ENCODE measurements at regions not wholly inside any gene's neighbourhood (a gene's known extent, or its start where the extent isn't known, plus 50 kb on each side); places are given as distances from the start of the nearest gene placed in this dataset.

DNA sequence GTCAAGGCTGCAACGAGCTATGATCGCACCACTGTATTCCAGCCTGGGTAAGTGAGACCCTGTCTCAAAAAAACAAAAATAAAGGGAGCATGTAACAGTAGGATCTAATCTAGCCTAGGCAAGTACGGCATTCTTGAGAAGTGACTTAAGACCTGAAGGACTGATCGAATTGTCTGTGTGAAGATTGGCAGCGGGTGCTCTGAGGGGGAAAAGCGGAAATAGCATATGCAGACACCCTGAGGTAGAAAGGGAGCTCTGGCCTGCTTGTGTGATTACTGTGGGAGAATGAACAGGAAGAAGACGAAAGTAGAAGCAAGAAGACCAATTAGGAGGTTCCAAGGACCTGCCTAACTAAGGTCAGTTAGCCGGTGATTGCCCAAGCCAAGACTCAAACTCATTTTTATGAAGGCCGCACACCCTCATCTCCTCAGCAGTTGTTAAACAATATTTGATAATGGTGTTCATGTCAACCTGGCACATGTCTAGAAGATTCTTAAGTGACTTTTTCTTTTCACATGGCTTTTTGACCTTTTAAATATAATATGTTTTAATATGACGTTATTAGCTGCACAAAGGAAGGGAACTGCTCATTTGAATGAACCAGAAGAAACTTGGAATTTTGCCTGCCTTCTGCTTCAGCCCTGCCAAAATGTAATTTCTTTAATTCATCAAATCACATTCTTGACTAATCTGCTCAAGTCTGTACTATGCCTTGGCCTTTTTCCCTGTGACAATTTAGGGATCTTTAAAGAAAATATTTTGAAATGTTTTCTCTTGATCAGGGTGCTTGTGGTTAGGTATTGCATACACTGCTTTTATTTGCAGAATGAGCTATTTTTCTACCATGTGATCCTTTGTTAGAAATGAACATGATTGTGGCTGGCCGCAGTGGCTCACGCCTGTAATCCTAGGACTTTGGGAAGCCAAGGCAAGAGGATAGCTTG is 289.2 kb upstream of the DMRT1 start:
- no peak for TF ChIP-seq TEAD4 (IDR thresholded peaks at IDR 0.05)
- no peak for TF ChIP-seq TAF1 (IDR thresholded peaks at IDR 0.05; ENCODE audit: low read depth)
- TF ChIP-seq CEBPB (IDR thresholded peaks at IDR 0.05): no peak
- TF ChIP-seq, protein P1, sequence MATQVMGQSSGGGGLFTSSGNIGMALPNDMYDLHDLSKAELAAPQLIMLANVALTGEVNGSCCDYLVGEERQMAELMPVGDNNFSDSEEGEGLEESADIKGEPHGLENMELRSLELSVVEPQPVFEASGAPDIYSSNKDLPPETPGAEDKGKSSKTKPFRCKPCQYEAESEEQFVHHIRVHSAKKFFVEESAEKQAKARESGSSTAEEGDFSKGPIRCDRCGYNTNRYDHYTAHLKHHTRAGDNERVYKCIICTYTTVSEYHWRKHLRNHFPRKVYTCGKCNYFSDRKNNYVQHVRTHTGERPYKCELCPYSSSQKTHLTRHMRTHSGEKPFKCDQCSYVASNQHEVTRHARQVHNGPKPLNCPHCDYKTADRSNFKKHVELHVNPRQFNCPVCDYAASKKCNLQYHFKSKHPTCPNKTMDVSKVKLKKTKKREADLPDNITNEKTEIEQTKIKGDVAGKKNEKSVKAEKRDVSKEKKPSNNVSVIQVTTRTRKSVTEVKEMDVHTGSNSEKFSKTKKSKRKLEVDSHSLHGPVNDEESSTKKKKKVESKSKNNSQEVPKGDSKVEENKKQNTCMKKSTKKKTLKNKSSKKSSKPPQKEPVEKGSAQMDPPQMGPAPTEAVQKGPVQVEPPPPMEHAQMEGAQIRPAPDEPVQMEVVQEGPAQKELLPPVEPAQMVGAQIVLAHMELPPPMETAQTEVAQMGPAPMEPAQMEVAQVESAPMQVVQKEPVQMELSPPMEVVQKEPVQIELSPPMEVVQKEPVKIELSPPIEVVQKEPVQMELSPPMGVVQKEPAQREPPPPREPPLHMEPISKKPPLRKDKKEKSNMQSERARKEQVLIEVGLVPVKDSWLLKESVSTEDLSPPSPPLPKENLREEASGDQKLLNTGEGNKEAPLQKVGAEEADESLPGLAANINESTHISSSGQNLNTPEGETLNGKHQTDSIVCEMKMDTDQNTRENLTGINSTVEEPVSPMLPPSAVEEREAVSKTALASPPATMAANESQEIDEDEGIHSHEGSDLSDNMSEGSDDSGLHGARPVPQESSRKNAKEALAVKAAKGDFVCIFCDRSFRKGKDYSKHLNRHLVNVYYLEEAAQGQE (IDR thresholded peaks at IDR 0.05; ENCODE audit: low read depth): no peak
- TF ChIP-seq RAD21 (IDR thresholded peaks at IDR 0.05; ENCODE audit: low read depth): no peak

DNA sequence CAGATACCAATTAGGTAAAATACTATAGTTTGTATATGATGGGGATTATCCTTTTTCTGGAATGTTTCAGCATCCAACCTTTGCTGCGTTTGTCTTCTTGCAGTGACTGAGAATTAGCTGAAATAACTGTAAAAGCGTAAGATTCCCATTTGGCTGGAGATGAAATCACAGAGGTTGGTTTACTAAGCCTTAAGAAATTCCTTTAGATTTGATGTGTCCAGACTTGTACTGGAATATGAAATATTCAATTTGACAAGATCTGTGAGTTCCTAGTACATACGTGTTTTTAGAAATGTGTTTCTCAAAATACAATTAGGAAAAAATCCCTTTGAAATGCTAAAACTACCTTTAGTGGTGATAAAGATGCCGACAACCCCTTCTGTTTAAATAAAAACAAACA is 286.0 kb upstream of the DMRT1 start:
- no peak for TF ChIP-seq EGR1 (IDR thresholded peaks at IDR 0.05)

- TF ChIP-seq TEAD4 (IDR thresholded peaks at IDR 0.05): no peak
- TF ChIP-seq RAD21 (IDR thresholded peaks at IDR 0.05; ENCODE audit: low read depth): no peak
- no peak for TF ChIP-seq ZBTB7A (IDR thresholded peaks at IDR 0.05; ENCODE audit: low read depth)
- no peak for TF ChIP-seq MAX (IDR thresholded peaks at IDR 0.05)
- no peak for TF ChIP-seq CREB1 (IDR thresholded peaks at IDR 0.05; ENCODE audit: low read depth)
- TF ChIP-seq, protein P2, sequence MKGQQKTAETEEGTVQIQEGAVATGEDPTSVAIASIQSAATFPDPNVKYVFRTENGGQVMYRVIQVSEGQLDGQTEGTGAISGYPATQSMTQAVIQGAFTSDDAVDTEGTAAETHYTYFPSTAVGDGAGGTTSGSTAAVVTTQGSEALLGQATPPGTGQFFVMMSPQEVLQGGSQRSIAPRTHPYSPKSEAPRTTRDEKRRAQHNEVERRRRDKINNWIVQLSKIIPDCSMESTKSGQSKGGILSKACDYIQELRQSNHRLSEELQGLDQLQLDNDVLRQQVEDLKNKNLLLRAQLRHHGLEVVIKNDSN (IDR thresholded peaks at IDR 0.05): no peak
- no peak for TF ChIP-seq TAF1 (IDR thresholded peaks at IDR 0.05; ENCODE audit: low read depth)
- TF ChIP-seq NFIC (IDR thresholded peaks at IDR 0.05): no peak
- TF ChIP-seq, protein P1 (IDR thresholded peaks at IDR 0.05; ENCODE audit: low read depth): no peak
- TF ChIP-seq EP300 (IDR thresholded peaks at IDR 0.05; ENCODE audit: borderline replicate concordance): no peak
- no peak for TF ChIP-seq YY1 (IDR thresholded peaks at IDR 0.05; ENCODE audit: low read depth)
- TF ChIP-seq EGR1 (IDR thresholded peaks at IDR 0.05): no peak
Observed at GRCh38 chr9:556199-556598, 285.3 kb upstream of the DMRT1 start.

DNA sequence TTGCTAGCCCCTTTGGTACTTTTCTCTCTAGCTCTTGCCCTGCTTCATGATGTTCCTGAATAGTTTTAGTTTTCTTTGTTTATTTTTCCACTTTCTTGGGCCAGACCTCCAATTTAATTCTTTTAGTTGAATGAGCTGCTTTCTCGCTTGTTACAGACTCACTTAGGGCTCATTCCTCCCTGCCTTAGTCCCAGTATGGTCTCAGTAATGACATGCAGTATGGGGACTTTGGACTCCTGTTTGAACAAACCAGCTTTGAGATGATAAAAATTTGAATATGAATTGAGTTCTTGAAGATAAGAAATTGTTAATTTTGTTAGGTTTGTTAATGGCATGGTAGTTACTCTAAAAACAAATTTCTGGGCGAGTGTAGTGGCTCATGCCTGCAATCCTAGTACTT is 284.8 kb upstream of the DMRT1 start:
- no peak for TF ChIP-seq NFIC (IDR thresholded peaks at IDR 0.05)
- no peak for TF ChIP-seq EGR1 (IDR thresholded peaks at IDR 0.05)
- TF ChIP-seq MAX (IDR thresholded peaks at IDR 0.05): no peak
- TF ChIP-seq YY1 (IDR thresholded peaks at IDR 0.05; ENCODE audit: low read depth): no peak
- no peak for TF ChIP-seq EP300 (IDR thresholded peaks at IDR 0.05; ENCODE audit: borderline replicate concordance)

- no peak for TF ChIP-seq CREB1 (IDR thresholded peaks at IDR 0.05; ENCODE audit: low read depth)
- TF ChIP-seq TCF12 (IDR thresholded peaks at IDR 0.05; ENCODE audit: low read depth): no peak
- TF ChIP-seq EP300 (IDR thresholded peaks at IDR 0.05; ENCODE audit: borderline replicate concordance): no peak
- no peak for TF ChIP-seq ZBTB7A (IDR thresholded peaks at IDR 0.05; ENCODE audit: low read depth)
- no peak for TF ChIP-seq TAF1 (IDR thresholded peaks at IDR 0.05; ENCODE audit: low read depth)
- TF ChIP-seq, protein P1 (IDR thresholded peaks at IDR 0.05; ENCODE audit: low read depth): no peak
- TF ChIP-seq RAD21 (IDR thresholded peaks at IDR 0.05; ENCODE audit: low read depth): no peak
- TF ChIP-seq MAX (IDR thresholded peaks at IDR 0.05): no peak
- no peak for TF ChIP-seq EGR1 (IDR thresholded peaks at IDR 0.05)
- TF ChIP-seq, protein P2 (IDR thresholded peaks at IDR 0.05): no peak
- no peak for TF ChIP-seq TEAD4 (IDR thresholded peaks at IDR 0.05)
- TF ChIP-seq CEBPB (IDR thresholded peaks at IDR 0.05): no peak
Observed at GRCh38 chr9:557601-558201, 283.8 kb upstream of the DMRT1 start.
